ENCODE measurements at regions not wholly inside any gene's neighbourhood (a gene's known extent, or its start where the extent isn't known, plus 50 kb on each side); places are given as distances from the start of the nearest gene placed in this dataset.
"Not testable (repeated sequence)": the region's sequence is repeated elsewhere in the genome, so short reads cannot be mapped to it uniquely, and the experiment has no call there.

DNA sequence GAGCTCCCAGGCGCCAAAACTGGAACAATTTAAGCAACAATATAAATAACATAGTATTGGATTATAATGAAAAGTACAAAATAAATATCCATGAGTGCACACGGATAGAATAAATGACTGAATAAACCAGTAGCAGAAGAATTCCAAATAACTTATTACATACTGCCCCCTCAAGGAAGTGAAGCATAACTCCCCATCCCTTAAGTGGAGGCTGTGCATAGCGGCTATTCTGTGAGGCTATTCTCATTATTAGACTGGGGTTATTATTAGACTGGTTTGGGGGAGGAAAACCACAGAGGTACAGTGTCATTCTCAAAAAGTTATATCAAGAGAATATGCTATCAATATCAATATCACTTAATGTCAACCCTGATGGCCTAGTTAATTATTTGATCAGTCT lies 94.4 kb upstream of the SIRPA start:
- Mint-ChIP-seq H3K36me3 (ENCODE audit: low read depth) (no peaks in the 10 kb centered on the region), H3K27ac (no peak overlapping the region), H3K4me1 (peaks cover 6% of the 10 kb centered on the region), H3K9me3 (no peaks in the 10 kb centered on the region), H3K27me3 (peaks cover 53% of the 10 kb centered on the region), H3K4me3 (no peak overlapping the region)
- no peak for ATAC-seq (replicated peaks)

DNA sequence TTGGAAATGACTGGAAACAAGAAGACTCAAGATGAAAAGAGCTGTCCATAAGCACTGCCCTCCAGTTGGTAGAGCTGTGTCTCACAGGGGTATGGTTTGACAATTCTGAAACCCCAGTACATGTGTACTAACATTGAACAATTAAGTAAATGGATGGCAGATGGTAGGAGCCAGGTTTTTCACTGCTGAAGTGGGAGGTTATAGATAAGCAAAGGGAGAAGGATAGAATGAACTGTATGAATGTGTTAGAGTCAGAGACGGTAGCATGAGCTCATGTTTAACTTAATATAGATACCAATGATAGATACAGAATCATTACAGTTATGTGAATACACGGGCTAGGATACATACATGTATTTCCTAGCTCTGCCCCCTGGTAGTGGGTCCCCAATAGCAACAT lies 95.0 kb upstream of the SIRPA start:
- ATAC-seq (replicated peaks) = no peak
- no peaks in the 10 kb centered on the region for H3K36me3 Mint-ChIP-seq (ENCODE audit: low read depth)
- no peaks in the 10 kb centered on the region for H3K9me3 Mint-ChIP-seq
- H3K4me1 Mint-ChIP-seq = peaks cover 6% of the 10 kb centered on the region
- no peak overlapping the region for H3K27ac Mint-ChIP-seq
- H3K4me3 Mint-ChIP-seq = no peak overlapping the region
- H3K27me3 Mint-ChIP-seq = peaks cover 50% of the 10 kb centered on the region

DNA sequence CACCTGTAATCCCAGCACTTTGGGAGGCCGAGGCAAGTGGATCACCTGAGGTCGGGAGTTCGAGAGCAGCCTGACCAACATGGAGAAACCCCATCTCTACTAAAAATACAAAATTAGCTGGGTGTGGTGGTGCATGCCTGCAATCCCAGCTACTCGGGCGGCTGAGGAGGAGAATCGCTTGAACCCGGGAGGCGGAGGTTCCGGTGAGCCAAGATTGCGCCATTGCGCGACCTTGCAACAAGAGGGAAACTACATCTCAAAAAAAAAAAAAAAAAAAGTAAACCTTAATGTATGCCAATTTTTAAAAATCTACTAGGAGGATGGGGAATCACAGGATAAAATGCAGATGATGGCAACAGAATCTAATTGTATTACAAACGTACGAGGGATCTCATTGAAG lies 95.5 kb upstream of the SIRPA start:
- H3K9me3 Mint-ChIP-seq; H3K27ac Mint-ChIP-seq; H3K4me1 Mint-ChIP-seq; H3K36me3 Mint-ChIP-seq (ENCODE audit: low read depth); ATAC-seq (replicated peaks); H3K4me3 Mint-ChIP-seq: not testable (repeated sequence)
- peaks cover 49% of the 10 kb centered on the region for H3K27me3 Mint-ChIP-seq

DNA sequence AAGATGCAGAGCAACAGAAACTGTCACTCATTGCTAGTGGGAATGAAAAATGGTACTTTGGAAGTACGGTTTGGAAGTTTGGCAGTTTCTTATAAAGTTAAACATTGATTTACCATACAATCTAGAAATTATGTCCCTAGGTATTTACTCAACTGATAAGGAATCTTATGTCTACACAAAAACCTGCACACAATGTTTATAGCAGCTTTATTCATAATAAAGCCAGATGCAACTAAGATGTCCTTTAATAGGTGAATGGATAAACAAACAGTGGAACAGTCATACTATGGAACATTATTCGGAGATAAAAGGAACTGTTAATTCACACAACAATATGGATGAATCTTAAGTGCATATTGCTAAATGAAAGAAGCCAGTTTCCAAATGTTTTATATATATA lies 96.2 kb upstream of the SIRPA start:
- Mint-ChIP-seq H3K27ac (no peak overlapping the region), H3K36me3 (ENCODE audit: low read depth) (no peaks in the 10 kb centered on the region), H3K9me3 (no peaks in the 10 kb centered on the region), H3K4me3 (no peak overlapping the region), H3K27me3 (peaks cover 44% of the 10 kb centered on the region), H3K4me1 (peaks cover 6% of the 10 kb centered on the region)
- no peak for ATAC-seq (replicated peaks)

- H3K4me1 Mint-ChIP-seq = no peaks in the 10 kb centered on the region
- H3K9me3 Mint-ChIP-seq = no peaks in the 10 kb centered on the region
- H3K36me3 Mint-ChIP-seq (ENCODE audit: low read depth) = no peaks in the 10 kb centered on the region
- no peak overlapping the region for H3K27ac Mint-ChIP-seq
- H3K27me3 Mint-ChIP-seq = peaks cover 33% of the 10 kb centered on the region
- no peak overlapping the region for H3K4me3 Mint-ChIP-seq
- ATAC-seq (replicated peaks) = no peak
These were observed 101.4 kb upstream of the SIRPA start for GRCh38 chr20:1793821-1794220.

GRCh38 chr20:1792274-1792673 lies 102.9 kb upstream of the SIRPA start:
- Mint-ChIP-seq H3K27ac (no peak overlapping the region), H3K4me3 (no peak overlapping the region), H3K36me3 (ENCODE audit: low read depth) (no peaks in the 10 kb centered on the region)

DNA sequence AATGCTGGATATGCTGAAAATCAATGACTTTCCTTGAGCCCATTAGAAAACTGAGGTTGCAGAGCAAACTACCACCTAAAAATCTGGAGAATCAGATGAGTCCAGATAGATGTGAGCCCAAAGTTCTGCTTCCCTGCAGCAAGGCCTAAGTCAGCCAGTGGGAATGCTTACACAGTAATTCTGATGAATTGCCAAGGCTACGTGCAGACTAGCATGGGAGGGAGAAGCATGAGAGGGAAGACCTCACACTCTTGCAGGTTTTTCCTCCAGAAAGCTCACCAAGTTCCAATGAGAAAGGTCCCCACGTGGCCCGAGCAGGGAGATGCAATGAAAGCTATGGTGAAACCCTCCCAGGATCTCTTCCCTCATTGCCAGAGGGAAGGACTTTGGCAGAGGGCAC lies 104.8 kb upstream of the SIRPA start:
- Mint-ChIP-seq H3K9me3 (no peaks in the 10 kb centered on the region), H3K27ac (no peak overlapping the region), H3K4me1 (no peaks in the 10 kb centered on the region), H3K4me3 (no peak overlapping the region), H3K36me3 (ENCODE audit: low read depth) (no peaks in the 10 kb centered on the region), H3K27me3 (peaks cover 50% of the 10 kb centered on the region)
- no peak for ATAC-seq (replicated peaks)

More at GRCh38 chr20:1792274-1792673, 102.9 kb upstream of the SIRPA start:
- no peaks in the 10 kb centered on the region for H3K9me3 Mint-ChIP-seq
- H3K27me3 Mint-ChIP-seq = peaks cover 40% of the 10 kb centered on the region
- H3K4me1 Mint-ChIP-seq = no peaks in the 10 kb centered on the region
- ATAC-seq (replicated peaks) = no peak

GRCh38 chr20:1788044-1788443 lies 107.2 kb upstream of the SIRPA start:
- no peak overlapping the region for H3K27ac Mint-ChIP-seq
- H3K4me3 Mint-ChIP-seq = no peak overlapping the region
- no peaks in the 10 kb centered on the region for H3K36me3 Mint-ChIP-seq (ENCODE audit: low read depth)
- no peaks in the 10 kb centered on the region for H3K9me3 Mint-ChIP-seq
- H3K4me1 Mint-ChIP-seq = no peaks in the 10 kb centered on the region
- no peak for ATAC-seq (replicated peaks)
- peaks cover 54% of the 10 kb centered on the region for H3K27me3 Mint-ChIP-seq

- peaks cover 50% of the 10 kb centered on the region for H3K27me3 Mint-ChIP-seq
- H3K27ac Mint-ChIP-seq = no peak overlapping the region
- H3K36me3 Mint-ChIP-seq (ENCODE audit: low read depth) = no peaks in the 10 kb centered on the region
- H3K9me3 Mint-ChIP-seq = no peaks in the 10 kb centered on the region
- ATAC-seq (replicated peaks) = no peak
- no peak overlapping the region for H3K4me3 Mint-ChIP-seq
- H3K4me1 Mint-ChIP-seq = no peaks in the 10 kb centered on the region
These were observed 108.7 kb upstream of the SIRPA start for GRCh38 chr20:1786486-1786885.

- Mint-ChIP-seq H3K4me3 (no peak overlapping the region), H3K27me3 (peaks cover 53% of the 10 kb centered on the region), H3K9me3 (no peaks in the 10 kb centered on the region), H3K4me1 (no peaks in the 10 kb centered on the region), H3K36me3 (ENCODE audit: low read depth) (no peaks in the 10 kb centered on the region), H3K27ac (no peak overlapping the region)
- ATAC-seq (replicated peaks) = no peak
These were observed 110.6 kb upstream of the SIRPA start for GRCh38 chr20:1784586-1784985.

- Mint-ChIP-seq H3K4me3 (no peak overlapping the region), H3K4me1 (no peaks in the 10 kb centered on the region), H3K27me3 (peaks cover 44% of the 10 kb centered on the region), H3K9me3 (no peaks in the 10 kb centered on the region), H3K27ac (no peak overlapping the region), H3K36me3 (ENCODE audit: low read depth) (no peaks in the 10 kb centered on the region)
- ATAC-seq (replicated peaks) = no peak
These were observed 112.0 kb upstream of the SIRPA start for GRCh38 chr20:1783245-1783644.

DNA sequence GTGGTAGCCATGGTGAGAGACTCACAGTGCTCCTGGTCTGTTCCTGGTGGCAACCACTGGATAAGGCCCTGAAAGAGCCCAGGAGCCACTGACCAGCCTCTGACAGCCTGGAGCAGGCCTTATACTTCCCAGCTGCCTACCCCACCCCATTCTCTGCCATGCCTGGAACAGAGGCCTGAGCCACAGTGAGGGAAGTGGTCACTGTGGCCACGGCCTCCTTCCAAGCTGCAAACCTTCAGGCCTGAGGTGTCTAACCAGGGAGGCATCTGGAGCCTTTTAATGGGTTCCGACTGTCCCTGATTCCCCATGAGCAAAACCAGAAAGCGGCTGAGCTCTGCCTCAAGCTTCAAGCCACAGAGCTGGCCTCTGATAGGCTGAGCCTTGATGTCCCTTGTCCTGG lies 113.0 kb upstream of the SIRPA start:
- Mint-ChIP-seq H3K27ac (no peak overlapping the region), H3K9me3 (no peaks in the 10 kb centered on the region), H3K4me3 (no peak overlapping the region), H3K4me1 (peaks cover 4% of the 10 kb centered on the region), H3K36me3 (ENCODE audit: low read depth) (no peaks in the 10 kb centered on the region), H3K27me3 (peaks cover 39% of the 10 kb centered on the region)
- no peak for ATAC-seq (replicated peaks)

- peaks cover 23% of the 10 kb centered on the region for H3K27me3 Mint-ChIP-seq
- H3K4me3 Mint-ChIP-seq = no peak overlapping the region
- H3K4me1 Mint-ChIP-seq = peaks cover 12% of the 10 kb centered on the region
- no peaks in the 10 kb centered on the region for H3K9me3 Mint-ChIP-seq
- no peak overlapping the region for H3K27ac Mint-ChIP-seq
- H3K36me3 Mint-ChIP-seq (ENCODE audit: low read depth) = no peaks in the 10 kb centered on the region
- no peak for ATAC-seq (replicated peaks)
These were observed 115.6 kb upstream of the SIRPA start for GRCh38 chr20:1779567-1779966.

GRCh38 chr20:1778338-1778737 lies 116.9 kb upstream of the SIRPA start:
- H3K27ac Mint-ChIP-seq = no peak overlapping the region
- no peak for ATAC-seq (replicated peaks)
- H3K36me3 Mint-ChIP-seq (ENCODE audit: low read depth) = no peaks in the 10 kb centered on the region
- peaks cover 18% of the 10 kb centered on the region for H3K27me3 Mint-ChIP-seq
- H3K4me3 Mint-ChIP-seq = no peak overlapping the region
- H3K4me1 Mint-ChIP-seq = peaks cover 12% of the 10 kb centered on the region
- H3K9me3 Mint-ChIP-seq = no peaks in the 10 kb centered on the region

DNA sequence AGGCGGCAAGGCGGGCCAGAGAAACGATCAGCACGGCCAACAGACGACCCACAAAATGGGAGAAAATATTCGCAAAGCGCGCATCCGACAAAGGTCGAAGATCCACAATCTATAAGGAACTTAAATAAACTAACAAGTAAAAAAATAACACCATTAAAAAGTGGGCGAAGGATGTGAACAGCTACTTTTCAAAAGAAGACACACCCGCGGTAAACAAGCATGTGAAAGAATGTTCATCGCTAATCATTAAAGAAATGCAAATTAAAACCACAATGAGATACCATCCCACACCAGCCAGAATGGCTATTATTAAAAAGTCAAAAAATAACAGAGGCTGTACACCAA lies 117.8 kb upstream of the SIRPA start:
- no peak for ATAC-seq (replicated peaks)
- Mint-ChIP-seq H3K4me3 (peak overlapping the region; percentile 76), H3K9me3 (no peaks in the 10 kb centered on the region), H3K36me3 (ENCODE audit: low read depth) (no peaks in the 10 kb centered on the region), H3K4me1 (peaks cover 12% of the 10 kb centered on the region), H3K27ac (peak overlapping the region; percentile 58), H3K27me3 (peaks cover 11% of the 10 kb centered on the region)

DNA sequence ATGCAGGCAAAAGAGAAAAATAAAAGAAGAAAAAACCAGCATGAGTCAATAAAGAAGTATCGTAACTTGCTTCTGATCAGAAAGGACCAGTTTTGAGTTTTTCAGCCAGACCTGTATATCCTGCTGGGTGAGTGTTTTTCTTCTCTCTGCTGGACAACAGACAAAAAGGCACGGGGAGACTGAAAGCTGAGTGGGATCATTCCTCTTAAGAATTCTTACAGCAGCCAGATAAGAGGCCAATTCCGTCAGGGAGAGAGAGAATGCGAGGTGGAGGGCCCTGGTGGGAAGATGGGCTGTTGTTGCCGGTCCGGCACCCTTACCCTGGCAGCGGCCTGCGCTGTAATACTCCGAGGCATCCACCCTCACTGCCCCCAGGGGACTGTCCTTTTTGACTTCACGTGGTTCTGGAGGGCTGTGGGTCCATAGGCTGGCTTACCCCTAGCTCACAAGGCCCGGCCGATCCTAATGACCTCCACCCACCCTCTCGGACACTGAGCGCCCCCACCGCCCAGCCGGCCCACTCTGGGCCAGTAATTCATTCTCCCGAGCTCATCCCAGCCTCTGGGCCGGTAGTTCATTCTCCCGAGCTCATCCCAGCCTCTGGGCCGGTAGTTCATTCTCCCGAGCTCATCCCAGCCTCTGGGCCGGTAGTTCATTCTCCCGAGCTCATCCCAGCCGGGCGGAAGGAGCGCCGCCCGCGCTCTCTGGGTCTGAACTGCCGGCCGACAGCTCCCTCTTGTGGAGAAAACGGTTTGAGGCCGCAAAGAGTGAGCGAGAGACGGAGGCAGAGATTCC lies 118.3 kb upstream of the SIRPA start:
- Mint-ChIP-seq H3K9me3 (no peaks in the 10 kb centered on the region), H3K36me3 (ENCODE audit: low read depth) (no peaks in the 10 kb centered on the region), H3K27ac (peak overlapping the region; percentile 58), H3K27me3 (peaks cover 11% of the 10 kb centered on the region), H3K4me1 (peaks cover 12% of the 10 kb centered on the region), H3K4me3 (peak overlapping the region; percentile 76)
- ATAC-seq (replicated peaks) = peak; percentile 96

Data from activated T-helper 17 cell treated with anti-CD3 and anti-CD28 coated beads, Interleukin-2, amount 50 U/mL, for 72 hours (primary cell).